IMR-90 (cell line): ENCODE measurements at regions not wholly inside any gene's neighbourhood (a gene's known extent, or its start where the extent isn't known, plus 50 kb on each side); places are given as distances from the start of the nearest gene placed in this dataset.
"Not testable (repeated sequence)": the region's sequence is repeated elsewhere in the genome, so short reads cannot be mapped to it uniquely, and the experiment has no call there.

Experiments used
- ATAC-seq: fragments of 200-7000 bp; cut with Tn5 transposase; 2 replicates; pipeline ENCODE4 v1.9.1; 2020; ENCODE audit warnings: low read depth, mild to moderate bottlenecking, moderate library complexity
- BruUV-seq: library from RNA; stranded (reverse); fragments of 400-500 nt; replicated peaks from 2 replicates; lab custom pipeline; 2021; lab: Mats Ljungman, UMichigan
- CTCF ChIA-PET: fragments of 300-600 bp; formaldehyde crosslinking; extraction: SDS; loops from one replicate; lab custom pipeline; 2021; ENCODE audit warnings: antibody characterized with exemption; lab: Yijun Ruan, JAX
- POLR2A ChIA-PET: fragments of 300-600 bp; sonication (Branson Sonifier 250); formaldehyde crosslinking; loops from one replicate; lab custom pipeline; 2022; ENCODE audit warnings: antibody characterized with exemption; ENCODE audit not compliant: unreplicated experiment; lab: Charles Lee
- DNase-seq: peaks from one replicate; pipeline ENCODE4 v3.0.0; 2013
- H2AFZ ChIP-seq: replicated peaks from 2 replicates; pipeline ENCODE3; 2013; ENCODE audit warnings: low read length, mild to moderate bottlenecking; ENCODE audit not compliant: poor library complexity
- H2AK5ac ChIP-seq: 2 replicates; pipeline ENCODE4 v1.6.1; 2013; ENCODE audit warnings: low read depth, low read length, inconsistent platforms
- H2AK9ac ChIP-seq: replicated peaks from 2 replicates; pipeline ENCODE3; 2013; ENCODE audit warnings: mild to moderate bottlenecking, low read depth, low read length, moderate library complexity; ENCODE audit not compliant: poor library complexity
- H2BK120ac ChIP-seq: 2 replicates; pipeline ENCODE4 v1.6.1; 2013; ENCODE audit warnings: low read depth, low read length, inconsistent platforms
- H2BK15ac ChIP-seq: 3 replicates; pipeline ENCODE4 v1.6.1; 2013; ENCODE audit warnings: low read depth, low read length, inconsistent platforms
- H2BK20ac ChIP-seq: 2 replicates; pipeline ENCODE4 v1.6.1; 2013; ENCODE audit warnings: low read depth, mild to moderate bottlenecking, inconsistent platforms, low read length, moderate library complexity
- H2BK5ac ChIP-seq: 2 replicates; pipeline ENCODE4 v1.6.1; 2013; ENCODE audit warnings: mild to moderate bottlenecking, low read depth, low read length, inconsistent platforms; ENCODE audit not compliant: poor library complexity, severe bottlenecking
- H3K14ac ChIP-seq: replicated peaks from 2 replicates; pipeline ENCODE4 v1.6.1; 2013; ENCODE audit warnings: low read depth, low read length, inconsistent platforms
- H3K18ac ChIP-seq: 2 replicates; pipeline ENCODE4 v1.6.1; 2013; ENCODE audit warnings: low read depth, low read length, control low read depth
- H3K23ac ChIP-seq: 2 replicates; pipeline ENCODE4 v1.6.1; 2013; ENCODE audit warnings: low read depth, low read length, inconsistent platforms
- H3K27ac ChIP-seq: 2 replicates; pipeline ENCODE4 v1.5.1; 2013; ENCODE audit warnings: mild to moderate bottlenecking, control low read depth, low read length; ENCODE audit not compliant: insufficient read depth
- H3K27me3 ChIP-seq: 2 replicates; pipeline ENCODE4 v1.6.1; 2013; ENCODE audit warnings: low read length; ENCODE audit not compliant: control insufficient read depth, insufficient read depth
- H3K36me3 ChIP-seq: 2 replicates; pipeline ENCODE4 v1.6.1; 2013; ENCODE audit warnings: low read length, mixed read lengths; ENCODE audit not compliant: control insufficient read depth, insufficient read depth
- H3K4ac ChIP-seq: 2 replicates; pipeline ENCODE4 v1.6.1; 2013; ENCODE audit warnings: low read depth, low read length, inconsistent platforms
- H3K4me1 ChIP-seq: 2 replicates; pipeline ENCODE4 v1.6.1; 2013; ENCODE audit warnings: low read length, mixed read lengths; ENCODE audit not compliant: control insufficient read depth, insufficient read depth
- H3K4me2 ChIP-seq: 2 replicates; pipeline ENCODE4 v1.6.1; 2013; ENCODE audit warnings: low read depth, mild to moderate bottlenecking, control low read depth, low read length, moderate library complexity
- H3K4me3 ChIP-seq: 2 replicates; pipeline ENCODE4 v1.5.1; 2013; ENCODE audit warnings: low read depth, mild to moderate bottlenecking, control low read depth, low read length, moderate library complexity; ENCODE audit not compliant: insufficient read depth
- H3K56ac ChIP-seq: 2 replicates; pipeline ENCODE4 v1.6.1; 2013; ENCODE audit warnings: low read length, inconsistent platforms; ENCODE audit not compliant: insufficient read depth; ENCODE audit errors: extremely low read depth
- H3K79me1 ChIP-seq, 2 experiments: 2 replicates each; pipeline ENCODE4 v1.6.1; 2013; ENCODE audit warnings: low read length in 2 of 2, inconsistent platforms in 1 of 2, low read depth in 1 of 2
- H3K9ac ChIP-seq: 2 replicates; pipeline ENCODE4 v1.6.1; 2013; ENCODE audit warnings: low read depth, low read length, control low read depth
- H3K9me1 ChIP-seq: 2 replicates; pipeline ENCODE4 v1.6.1; 2013; ENCODE audit warnings: low read length, inconsistent platforms; ENCODE audit not compliant: insufficient read depth
- H3K9me3 ChIP-seq: 2 replicates; pipeline ENCODE4 v1.6.1; 2013; ENCODE audit warnings: low read length; ENCODE audit not compliant: control insufficient read depth, insufficient read depth
- H4K20me1 ChIP-seq: 2 replicates; pipeline ENCODE4 v1.6.1; 2013; ENCODE audit warnings: low read length, inconsistent platforms; ENCODE audit not compliant: insufficient read depth
- H4K5ac ChIP-seq: 2 replicates; pipeline ENCODE4 v1.6.1; 2013; ENCODE audit warnings: mild to moderate bottlenecking, low read depth, low read length, control low read depth
- H4K8ac ChIP-seq, 2 experiments: 2 replicates each; pipeline ENCODE4 v1.6.1; 2013; ENCODE audit warnings: low read depth in 2 of 2, low read length in 2 of 2, control low read depth in 1 of 2, inconsistent platforms in 1 of 2
- H4K91ac ChIP-seq: 2 replicates; pipeline ENCODE4 v1.6.1; 2013; ENCODE audit warnings: low read depth, low read length, inconsistent platforms; ENCODE audit not compliant: insufficient read depth
- BHLHE40 ChIP-seq: fragments of 150-350 bp; IDR thresholded peaks from 2 replicates; pipeline ENCODE4 v1.6.1; 2016; ENCODE audit warnings: mild to moderate bottlenecking, low read depth, low read length
- MAZ ChIP-seq: IDR thresholded peaks from 2 replicates; pipeline ENCODE4 v1.6.1; 2012; ENCODE audit warnings: low read depth, mild to moderate bottlenecking, low read length, improper control_type of control experiment, moderate library complexity, borderline replicate concordance
- WGBS, 2 experiments: methylation state at CpG; one replicate each; pipeline versions ENCODE4 v1.1.5 to v1.1.7; 2013; ENCODE audit warnings: missing lambda C conversion rate in 2 of 2; ENCODE audit not compliant: insufficient read length in 1 of 2; ENCODE audit errors: extremely low coverage in 2 of 2; 5-methylcytosine and 5-hydroxymethylcytosine counted together
- dilution Hi-C: fragments of 300-500 bp; cut with HindIII; formaldehyde crosslinking; loops from one replicate; pipeline ENCODE4 v1.14.3; 2018; ENCODE audit warnings: low sequenced_read_pairs; ENCODE audit not compliant: unreplicated experiment
- in situ Hi-C: fragments of 300-500 bp; cut with MboI; formaldehyde crosslinking; loops from 3 replicates; pipeline ENCODE4 v1.14.3; 2019; ENCODE audit warnings: low sequenced_read_pairs, inconsistent platforms, mixed read lengths
- intact Hi-C: fragments of 100-400 bp; cut with micrococcal nuclease; formaldehyde crosslinking; loops from 2 replicates; pipeline ENCODE4 v1.10.0; 2022

- H3K14ac ChIP-seq, H3K36me3 ChIP-seq, H3K9me3 ChIP-seq, dilution Hi-C loops, H2AK9ac ChIP-seq, H3K4me1 ChIP-seq, POLR2A ChIA-PET, H2BK15ac ChIP-seq, H3K79me1 ChIP-seq, H2AK5ac ChIP-seq, H4K20me1 ChIP-seq, H4K91ac ChIP-seq, H3K23ac ChIP-seq, BruUV-seq, H4K5ac ChIP-seq, H2BK20ac ChIP-seq, intact Hi-C loops, H3K18ac ChIP-seq, H3K9me1 ChIP-seq: not testable (repeated sequence)
- 0 out of 2 replicates have a peak, but pooled peaks have one; percentile 21 for TF ChIP-seq BHLHE40
- peak; percentile 90 for TF ChIP-seq MAZ
- Histone ChIP-seq H3K4ac (peak overlapping the region; percentile 31; the same call in 1 of the 2 replicates), H3K27ac (peak overlapping the region; percentile 53), H4K8ac (peak overlapping the region; percentile 68 to 86), H3K56ac (peak overlapping the region; percentile 18; the same call in 1 of the 2 replicates), H2AFZ (peak overlapping the region; percentile 91), H3K27me3 (peaks cover 24% of the 10 kb centered on the region), H3K4me2 (peak overlapping the region; percentile 80), H3K9ac (peak overlapping the region; percentile 39), H2BK120ac (peak overlapping the region; percentile 47), H2BK5ac (peak overlapping the region; percentile 12), H3K4me3 (peak overlapping the region; percentile 56)
- WGBS, 2 experiments: 0% methylated on average over 30 of the region's 75 CpGs; no CpG with 5 or more reads in 1 of the 2 experiments
- DNase-seq (peak; percentile 94), ATAC-seq (peak; percentile 85)
- CTCF ChIA-PET: interaction anchor here (1.2 kb wide), 1 partner anchor 232 kb away, joined by 3 read pairs; no protein-coding TSS in a partner anchor
- in situ Hi-C loops: loop anchor here (25.0 kb wide), 1 partner anchor 396 kb away; no protein-coding TSS in a partner anchor
Measured at GRCh38 chr17:30708241-30709078, 116.0 kb downstream of the CRLF3 start.

GRCh38 chr17:30707724-30708240, 116.7 kb downstream of the CRLF3 start:
- dilution Hi-C loops, BruUV-seq, ATAC-seq, H4K20me1 ChIP-seq, H4K91ac ChIP-seq, H3K14ac ChIP-seq, H3K4me1 ChIP-seq, intact Hi-C loops, H3K36me3 ChIP-seq, H2BK5ac ChIP-seq, H3K9me1 ChIP-seq, H2AK9ac ChIP-seq, H3K79me1 ChIP-seq, H3K23ac ChIP-seq, H2AK5ac ChIP-seq, H3K9me3 ChIP-seq, H2BK20ac ChIP-seq, H2BK15ac ChIP-seq, POLR2A ChIA-PET, H4K5ac ChIP-seq: not testable (repeated sequence)
- H3K4me2 ChIP-seq: peak overlapping the region; percentile 80
- peak overlapping the region; percentile 39; the same call in 1 of the 2 replicates for H3K9ac ChIP-seq
- 0% methylated on average over 1 of the region's 18 CpGs; no CpG with 5 or more reads in 1 of the 2 experiments for WGBS, 2 experiments
- peak overlapping the region; percentile 47 for H2BK120ac ChIP-seq
- peak overlapping the region; percentile 68 to 86; a peak in 3 of 4 replicates for H4K8ac ChIP-seq
- H3K4me3 ChIP-seq: peak overlapping the region; percentile 56
- in situ Hi-C loops: loop anchor here (25.0 kb wide), 1 partner anchor 395 kb away; no protein-coding TSS in a partner anchor
- peak overlapping the region; percentile 34; the same call in 1 of the 2 replicates for H3K18ac ChIP-seq
- peak overlapping the region; percentile 91 for H2AFZ ChIP-seq
- CTCF ChIA-PET: interaction anchor here (0.6 kb wide), 1 partner anchor 114 kb away, joined by 3 read pairs; no protein-coding TSS in a partner anchor
- H3K4ac ChIP-seq: peak overlapping the region; percentile 31; the same call in 1 of the 2 replicates
- 0 out of 2 replicates have a peak overlapping the region, but pooled peaks have one; percentile 32 for H3K56ac ChIP-seq
- DNase-seq: peak; percentile 41
- peak overlapping the region; percentile 53 for H3K27ac ChIP-seq
- peaks cover 26% of the 10 kb centered on the region for H3K27me3 ChIP-seq
